ENCODE measurements at regions not wholly inside any gene's neighbourhood (a gene's known extent, or its start where the extent isn't known, plus 50 kb on each side); places are given as distances from the start of the nearest gene placed in this dataset.

DNA sequence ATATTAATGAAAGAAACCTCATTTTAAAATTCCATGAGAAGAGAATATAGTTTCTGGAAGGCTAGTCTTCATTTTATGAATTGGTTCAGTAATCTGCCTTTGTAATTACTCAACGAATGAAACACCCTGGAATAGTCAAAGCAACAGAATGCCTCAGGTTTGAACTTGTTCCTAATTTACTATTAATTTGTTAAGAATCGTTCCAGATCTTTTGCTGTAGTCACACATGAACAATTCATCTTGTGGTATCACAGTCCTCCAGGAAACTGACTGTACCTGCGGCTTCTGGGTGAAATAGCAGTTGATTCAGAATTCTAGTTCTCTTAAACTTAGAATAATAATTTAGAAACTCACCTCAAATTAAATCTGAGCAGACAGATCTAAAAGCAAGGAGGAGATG is 282.7 kb upstream of the MAP2 start:
- TF ChIP-seq CTCF (IDR thresholded peaks at IDR 0.05) = no peak
- no peak for TF ChIP-seq POLR2A (IDR thresholded peaks at IDR 0.05)

Data from Peyer's patch (tissue), 4 donors.